ENCODE measurements at regions not wholly inside any gene's neighbourhood (a gene's known extent, or its start where the extent isn't known, plus 50 kb on each side); places are given as distances from the start of the nearest gene placed in this dataset.

DNA sequence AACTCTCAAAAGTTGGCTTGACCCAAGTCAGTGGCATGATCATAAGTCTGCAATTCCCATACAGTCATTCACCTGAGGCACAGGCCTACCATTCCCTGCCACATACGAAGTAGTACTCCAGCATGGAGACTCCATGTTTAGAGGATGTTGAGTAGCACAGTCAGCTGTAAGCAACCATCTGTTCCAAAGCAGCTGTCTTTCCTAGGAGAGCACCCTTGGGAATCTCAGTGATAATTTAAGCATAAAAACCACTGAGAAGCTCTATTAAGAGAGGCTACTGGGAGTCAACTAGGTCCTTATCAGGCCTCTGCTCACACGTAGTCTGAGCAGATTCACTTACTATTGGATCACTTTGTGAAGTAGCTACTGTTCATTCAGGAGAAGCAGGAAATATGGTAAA lies 61.6 kb upstream of the UNC5B start:
- TF ChIP-seq, protein P1, sequence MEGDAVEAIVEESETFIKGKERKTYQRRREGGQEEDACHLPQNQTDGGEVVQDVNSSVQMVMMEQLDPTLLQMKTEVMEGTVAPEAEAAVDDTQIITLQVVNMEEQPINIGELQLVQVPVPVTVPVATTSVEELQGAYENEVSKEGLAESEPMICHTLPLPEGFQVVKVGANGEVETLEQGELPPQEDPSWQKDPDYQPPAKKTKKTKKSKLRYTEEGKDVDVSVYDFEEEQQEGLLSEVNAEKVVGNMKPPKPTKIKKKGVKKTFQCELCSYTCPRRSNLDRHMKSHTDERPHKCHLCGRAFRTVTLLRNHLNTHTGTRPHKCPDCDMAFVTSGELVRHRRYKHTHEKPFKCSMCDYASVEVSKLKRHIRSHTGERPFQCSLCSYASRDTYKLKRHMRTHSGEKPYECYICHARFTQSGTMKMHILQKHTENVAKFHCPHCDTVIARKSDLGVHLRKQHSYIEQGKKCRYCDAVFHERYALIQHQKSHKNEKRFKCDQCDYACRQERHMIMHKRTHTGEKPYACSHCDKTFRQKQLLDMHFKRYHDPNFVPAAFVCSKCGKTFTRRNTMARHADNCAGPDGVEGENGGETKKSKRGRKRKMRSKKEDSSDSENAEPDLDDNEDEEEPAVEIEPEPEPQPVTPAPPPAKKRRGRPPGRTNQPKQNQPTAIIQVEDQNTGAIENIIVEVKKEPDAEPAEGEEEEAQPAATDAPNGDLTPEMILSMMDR (conservative IDR thresholded peaks at IDR 0.05): no peak
- TF ChIP-seq EZH2 (IDR thresholded peaks at IDR 0.05; ENCODE audit: low read depth): no peak
